ENCODE measurements at regions not wholly inside any gene's neighbourhood (a gene's known extent, or its start where the extent isn't known, plus 50 kb on each side); places are given as distances from the start of the nearest gene placed in this dataset.

DNA sequence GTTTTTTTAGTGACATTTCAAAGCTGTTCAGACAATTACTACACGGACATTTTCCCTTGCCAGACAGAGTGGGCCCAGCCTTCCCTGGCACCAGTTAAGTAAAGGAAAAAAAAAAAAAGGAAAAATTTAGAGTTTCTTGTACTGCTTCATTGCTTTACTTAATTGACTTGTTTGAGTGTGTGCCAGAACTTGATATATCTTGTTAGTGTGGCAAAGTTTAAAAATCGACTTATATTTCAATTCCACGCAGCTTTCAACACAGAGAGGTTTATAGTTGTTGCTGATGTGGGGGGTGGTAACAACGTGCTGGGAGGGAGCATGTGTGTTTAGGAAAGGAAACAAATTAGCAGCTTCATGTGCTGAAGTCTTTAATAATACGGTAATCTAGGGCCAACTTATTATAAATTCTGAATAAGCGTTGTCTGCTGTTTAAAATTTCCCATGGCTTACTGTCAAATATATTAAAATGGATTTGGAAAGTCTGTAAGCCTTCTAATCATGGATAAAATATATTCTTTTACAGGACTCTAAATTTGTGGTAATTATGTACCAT lies 1104.6 kb downstream of the SORCS3 start:
- TF ChIP-seq, protein P1, sequence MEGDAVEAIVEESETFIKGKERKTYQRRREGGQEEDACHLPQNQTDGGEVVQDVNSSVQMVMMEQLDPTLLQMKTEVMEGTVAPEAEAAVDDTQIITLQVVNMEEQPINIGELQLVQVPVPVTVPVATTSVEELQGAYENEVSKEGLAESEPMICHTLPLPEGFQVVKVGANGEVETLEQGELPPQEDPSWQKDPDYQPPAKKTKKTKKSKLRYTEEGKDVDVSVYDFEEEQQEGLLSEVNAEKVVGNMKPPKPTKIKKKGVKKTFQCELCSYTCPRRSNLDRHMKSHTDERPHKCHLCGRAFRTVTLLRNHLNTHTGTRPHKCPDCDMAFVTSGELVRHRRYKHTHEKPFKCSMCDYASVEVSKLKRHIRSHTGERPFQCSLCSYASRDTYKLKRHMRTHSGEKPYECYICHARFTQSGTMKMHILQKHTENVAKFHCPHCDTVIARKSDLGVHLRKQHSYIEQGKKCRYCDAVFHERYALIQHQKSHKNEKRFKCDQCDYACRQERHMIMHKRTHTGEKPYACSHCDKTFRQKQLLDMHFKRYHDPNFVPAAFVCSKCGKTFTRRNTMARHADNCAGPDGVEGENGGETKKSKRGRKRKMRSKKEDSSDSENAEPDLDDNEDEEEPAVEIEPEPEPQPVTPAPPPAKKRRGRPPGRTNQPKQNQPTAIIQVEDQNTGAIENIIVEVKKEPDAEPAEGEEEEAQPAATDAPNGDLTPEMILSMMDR (IDR thresholded peaks at IDR 0.05; ENCODE audit: insufficient read depth, low read length, poor library complexity, severe bottlenecking), result no peak
- TF ChIP-seq EZH2phosphoT487 (conservative IDR thresholded peaks at IDR 0.05; ENCODE audit: low read length), result no peak
